ENCODE measurements at regions not wholly inside any gene's neighbourhood (a gene's known extent, or its start where the extent isn't known, plus 50 kb on each side); places are given as distances from the start of the nearest gene placed in this dataset.

DNA sequence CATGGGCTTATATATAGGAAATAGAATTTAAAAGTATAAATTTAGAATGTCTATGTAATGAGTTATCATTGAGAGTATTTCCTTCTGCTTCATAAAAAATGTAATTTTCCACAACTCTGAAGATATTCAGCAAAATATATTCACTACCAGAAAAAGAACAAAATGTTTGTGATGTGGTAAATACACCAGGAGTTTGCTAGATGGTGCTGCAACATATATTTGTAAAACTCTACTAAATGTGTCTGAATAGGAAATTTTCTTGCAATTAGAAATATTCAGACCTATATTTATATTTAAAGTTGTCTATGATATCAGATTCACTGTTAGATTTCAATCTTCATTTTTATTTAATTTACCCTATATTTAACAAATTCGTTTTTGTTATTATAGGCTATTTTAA, 201.1 kb downstream of the PPP1R3A start:
- Mint-ChIP-seq H3K4me3 (no peak overlapping the region), H3K4me1 (no peaks in the 10 kb centered on the region), H3K27me3 (no peaks in the 10 kb centered on the region), H3K27ac (no peak overlapping the region), H3K9me3 (peaks cover 0 to 1% (median 0%) of the 10 kb centered on the region in 7 donors), H3K36me3 (no peaks in the 10 kb centered on the region)
- no peak for DNase-seq
- no peak for ATAC-seq (ENCODE audit: low read depth in 2 of 2)

DNA sequence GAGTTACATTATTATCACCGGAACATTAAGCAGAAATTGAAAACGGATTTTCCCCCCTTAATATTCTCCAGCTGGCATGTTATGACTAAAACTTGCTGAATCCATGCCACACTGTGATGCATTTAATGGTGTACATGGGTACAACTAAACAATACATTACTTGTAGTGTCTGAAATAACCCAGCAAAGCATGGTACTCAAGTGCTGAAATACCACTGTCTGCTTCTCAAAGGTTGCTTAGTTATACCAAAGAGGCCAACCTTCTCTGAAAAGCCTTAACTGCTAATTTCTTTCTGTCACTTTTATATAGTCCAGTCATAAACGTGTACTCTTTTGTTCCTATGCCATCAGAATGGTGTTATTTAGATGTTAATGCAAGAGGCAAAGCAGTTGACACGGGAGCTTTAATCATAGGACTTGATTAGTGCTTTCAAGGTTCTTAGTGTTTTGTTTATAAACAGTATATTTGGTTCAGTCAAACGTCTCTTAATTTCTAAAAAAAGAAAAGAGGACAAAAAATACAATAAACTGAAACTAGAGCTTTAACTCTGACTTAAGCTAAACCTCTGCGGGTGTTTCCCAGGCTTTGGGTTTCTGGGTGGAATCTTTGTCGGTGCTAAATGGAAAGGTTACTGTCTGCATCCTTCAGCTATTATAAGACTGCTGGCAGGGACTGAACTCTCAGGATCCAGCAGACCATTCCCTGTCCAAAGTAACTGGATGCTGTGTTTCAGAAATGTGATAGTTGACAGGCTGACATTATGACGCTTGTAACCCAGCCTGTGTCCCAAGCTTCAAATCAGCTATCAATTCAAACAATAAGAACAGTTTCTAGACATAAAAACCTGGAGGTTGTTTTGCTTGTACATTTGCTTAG, 202.6 kb downstream of the PPP1R3A start:
- ATAC-seq (ENCODE audit: low read depth in 2 of 2) (no peak), DNase-seq (no peak)
- Mint-ChIP-seq H3K4me3 (no peak overlapping the region), H3K4me1 (no peaks in the 10 kb centered on the region), H3K27me3 (no peaks in the 10 kb centered on the region), H3K27ac (no peak overlapping the region), H3K36me3 (no peaks in the 10 kb centered on the region), H3K9me3 (peaks cover 0 to 14% (median 3%) of the 10 kb centered on the region in 7 donors)

DNA sequence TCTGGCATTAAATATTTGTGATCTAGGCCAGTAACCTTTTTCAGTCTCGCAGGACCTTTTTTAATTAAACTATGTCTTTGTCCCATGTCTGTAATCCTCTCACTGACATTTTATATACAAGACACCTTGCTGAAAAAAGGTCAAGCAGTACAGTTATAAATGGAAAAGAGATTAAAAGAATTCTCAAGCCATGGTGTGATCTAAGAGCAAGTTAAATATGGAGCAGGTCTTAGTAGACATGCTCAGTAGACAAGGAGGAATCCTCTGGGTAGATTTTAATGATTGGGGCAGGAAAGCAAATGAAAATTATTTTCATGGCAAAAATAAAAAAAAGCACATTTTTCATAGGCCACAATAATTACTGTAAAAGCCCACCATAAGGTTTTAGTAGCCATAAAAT, 203.5 kb downstream of the PPP1R3A start:
- no peak overlapping the region for H3K4me3 Mint-ChIP-seq
- H3K36me3 Mint-ChIP-seq = no peaks in the 10 kb centered on the region
- H3K4me1 Mint-ChIP-seq = no peaks in the 10 kb centered on the region
- no peak for ATAC-seq (ENCODE audit: low read depth in 2 of 2)
- H3K9me3 Mint-ChIP-seq = peaks cover 0 to 14% (median 2%) of the 10 kb centered on the region in 7 donors
- H3K27me3 Mint-ChIP-seq = peaks cover 0 to 2% (median 0%) of the 10 kb centered on the region in 3 donors
- H3K27ac Mint-ChIP-seq = no peak overlapping the region
- DNase-seq = no peak

DNA sequence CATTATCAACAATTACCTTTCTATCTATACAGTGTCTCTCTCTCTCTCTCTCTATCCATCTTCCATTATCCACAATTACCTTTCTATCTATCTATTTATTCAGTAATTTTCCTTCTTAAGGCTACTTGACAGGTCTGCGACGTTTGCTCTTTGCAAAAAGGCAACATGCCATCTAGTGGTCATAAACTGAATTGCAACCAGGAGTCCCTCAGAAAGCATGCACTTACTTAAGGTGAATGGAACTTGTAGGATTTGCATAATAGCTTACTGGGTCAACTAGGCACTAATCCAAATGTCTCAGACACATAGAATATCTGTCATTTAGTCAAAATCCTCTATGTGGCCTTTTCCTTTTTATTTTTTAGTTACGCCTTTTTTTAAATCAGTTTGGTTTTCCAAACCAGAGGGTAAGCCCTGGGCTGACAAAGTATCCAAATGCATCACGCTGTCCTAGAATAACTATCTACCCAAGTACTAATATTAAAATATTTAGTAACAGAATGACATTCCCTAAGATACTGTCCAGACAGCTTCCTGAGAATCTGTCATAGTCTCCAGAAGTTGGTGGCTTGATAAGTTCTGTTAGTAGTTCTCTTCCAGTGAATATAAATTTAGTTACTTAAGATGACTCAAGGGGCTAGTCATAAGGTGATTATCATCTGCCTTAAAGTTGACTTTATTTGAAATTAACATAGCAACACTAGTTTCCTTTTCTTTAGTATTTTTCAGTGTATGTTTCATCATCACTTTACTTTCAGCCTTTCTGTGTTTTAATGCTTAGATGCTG, 208.3 kb downstream of the PPP1R3A start:
- peaks cover 0 to 14% (median 2%) of the 10 kb centered on the region in 7 donors for H3K9me3 Mint-ChIP-seq
- no peaks in the 10 kb centered on the region for H3K36me3 Mint-ChIP-seq
- no peak overlapping the region for H3K27ac Mint-ChIP-seq
- H3K27me3 Mint-ChIP-seq = peaks cover 0 to 14% (median 0%) of the 10 kb centered on the region in 3 donors
- H3K4me3 Mint-ChIP-seq = no peak overlapping the region
- H3K4me1 Mint-ChIP-seq = no peaks in the 10 kb centered on the region
- peak; percentile 47 for DNase-seq
- ATAC-seq (ENCODE audit: low read depth in 2 of 2) = peak; percentile 69 to 70

DNA sequence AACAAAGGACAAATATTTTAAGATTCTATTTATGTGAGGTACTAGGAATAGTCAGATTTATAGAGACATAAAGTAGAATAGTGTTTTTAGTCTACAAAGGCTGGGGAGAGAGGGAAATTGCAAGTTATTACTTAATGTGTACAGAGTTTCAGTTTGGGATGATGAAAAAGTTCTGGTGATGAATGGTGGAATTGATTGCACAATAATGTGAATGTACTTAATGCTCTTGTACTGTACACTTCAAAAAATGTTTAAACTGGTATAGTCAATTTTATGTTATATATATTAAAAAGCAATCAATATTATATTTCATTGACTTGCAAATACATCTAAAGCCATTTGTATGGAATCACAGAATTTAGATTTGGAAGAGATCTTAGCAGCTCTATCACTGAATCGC, 213.4 kb downstream of the PPP1R3A start:
- H3K4me3 Mint-ChIP-seq = no peak overlapping the region
- ATAC-seq (ENCODE audit: low read depth in 2 of 2) = no peak
- H3K27me3 Mint-ChIP-seq = peaks cover 0 to 14% (median 0%) of the 10 kb centered on the region in 3 donors
- H3K27ac Mint-ChIP-seq = no peak overlapping the region
- H3K4me1 Mint-ChIP-seq = no peaks in the 10 kb centered on the region
- DNase-seq = no peak
- no peaks in the 10 kb centered on the region for H3K36me3 Mint-ChIP-seq
- H3K9me3 Mint-ChIP-seq = peaks cover 0 to 4% (median 0%) of the 10 kb centered on the region in 7 donors

DNA sequence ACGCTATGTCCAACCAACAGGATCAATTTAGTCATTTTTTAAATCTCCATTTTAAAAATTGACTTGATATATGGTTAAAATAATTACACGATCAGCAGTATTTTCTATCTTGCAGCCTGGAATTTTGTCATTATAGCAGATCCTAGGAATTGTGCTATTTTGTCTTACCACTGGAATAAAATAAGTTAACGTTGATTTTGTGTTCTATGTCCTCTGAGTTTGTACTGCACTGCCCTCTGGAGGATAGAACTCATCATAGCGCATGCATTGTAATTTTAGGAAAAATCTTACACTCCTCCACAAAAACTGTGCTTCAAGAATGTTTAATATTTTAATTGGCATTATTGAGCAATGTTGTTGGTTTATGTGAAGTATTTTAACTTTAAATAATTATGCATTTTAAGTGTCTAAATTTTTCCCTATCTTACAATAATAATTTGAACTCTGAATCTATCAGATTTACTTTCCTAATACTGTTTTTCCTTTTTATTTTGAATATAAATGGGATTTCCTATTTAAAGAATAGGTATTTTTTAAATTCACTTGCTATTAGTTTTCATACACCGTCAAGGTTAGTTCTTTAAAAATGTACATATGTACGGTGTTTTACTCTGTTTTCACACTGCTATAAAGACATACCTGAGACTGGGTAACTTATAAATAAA, 220.1 kb downstream of the PPP1R3A start:
- Mint-ChIP-seq H3K36me3 (no peaks in the 10 kb centered on the region), H3K4me1 (no peaks in the 10 kb centered on the region), H3K27me3 (no peaks in the 10 kb centered on the region), H3K9me3 (peaks cover 0 to 3% (median 0%) of the 10 kb centered on the region in 7 donors), H3K4me3 (no peak overlapping the region), H3K27ac (no peak overlapping the region)
- ATAC-seq (ENCODE audit: low read depth in 2 of 2) (no peak), DNase-seq (no peak)

DNA sequence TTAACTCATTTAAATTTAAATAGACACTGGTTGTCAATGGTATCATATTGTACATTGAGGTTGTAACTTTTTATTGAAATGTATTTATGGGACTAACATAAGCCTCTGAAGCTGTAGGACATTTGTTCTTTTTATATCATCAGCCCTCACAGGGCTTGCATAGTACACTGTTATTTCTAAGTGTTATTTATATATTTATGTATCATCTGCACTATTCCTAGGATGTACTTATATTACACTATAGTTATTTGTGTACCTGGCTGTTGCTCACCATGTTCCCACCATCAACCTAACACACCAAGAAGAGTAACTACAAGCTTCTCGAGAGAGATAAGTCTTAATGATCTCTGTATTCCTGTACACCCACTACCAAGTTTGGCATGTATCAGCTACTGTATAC, 224.7 kb downstream of the PPP1R3A start:
- no peaks in the 10 kb centered on the region for H3K4me1 Mint-ChIP-seq
- no peaks in the 10 kb centered on the region for H3K36me3 Mint-ChIP-seq
- H3K9me3 Mint-ChIP-seq = peaks cover 0 to 3% (median 0%) of the 10 kb centered on the region in 7 donors
- H3K4me3 Mint-ChIP-seq = no peak overlapping the region
- DNase-seq (no peak), ATAC-seq (ENCODE audit: low read depth in 2 of 2) (no peak)
- H3K27me3 Mint-ChIP-seq = peaks cover 0 to 4% (median 0%) of the 10 kb centered on the region in 3 donors
- H3K27ac Mint-ChIP-seq = no peak overlapping the region

DNA sequence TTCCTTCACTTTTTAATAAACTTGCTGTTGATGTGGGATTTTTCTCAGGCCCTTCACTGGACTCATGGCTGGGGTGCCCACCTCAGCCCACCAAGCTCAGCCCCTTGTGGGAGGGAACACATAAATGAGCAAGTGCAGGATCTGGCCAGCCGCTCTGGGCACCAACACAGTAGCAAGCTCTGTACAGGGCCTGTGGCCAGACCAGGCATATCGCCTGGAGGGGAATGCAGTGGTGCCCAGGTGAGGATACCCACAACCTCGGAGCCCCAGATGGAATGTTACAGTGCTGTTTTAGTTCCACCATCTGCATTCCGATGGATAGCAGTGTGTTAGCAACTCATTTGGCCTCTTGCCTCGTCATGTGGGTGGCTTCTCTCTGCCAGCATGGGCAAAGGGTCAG, 234.6 kb downstream of the PPP1R3A start:
- no peak overlapping the region for H3K27ac Mint-ChIP-seq

DNA sequence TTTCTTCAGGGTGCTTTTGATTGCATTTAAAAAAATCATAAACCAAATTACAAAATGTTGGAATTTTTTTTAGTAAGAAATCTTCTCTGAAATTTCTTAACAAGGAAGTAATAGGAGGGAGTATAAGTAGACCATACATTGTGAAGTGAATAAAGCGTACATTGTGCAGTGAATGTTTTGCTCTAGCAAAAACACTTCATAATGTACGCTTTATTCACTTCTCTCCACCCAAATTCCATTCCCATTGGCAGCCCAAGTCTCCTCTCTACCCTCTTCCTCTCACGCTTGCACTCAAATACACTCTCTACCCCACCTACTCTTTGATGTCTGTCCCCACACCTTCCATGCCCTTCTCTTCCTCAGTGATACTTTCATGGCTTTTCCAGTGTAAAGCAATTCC, 241.0 kb downstream of the PPP1R3A start:
- H3K4me1 Mint-ChIP-seq = no peaks in the 10 kb centered on the region
- H3K27me3 Mint-ChIP-seq = no peaks in the 10 kb centered on the region
- no peak overlapping the region for H3K27ac Mint-ChIP-seq
- no peaks in the 10 kb centered on the region for H3K36me3 Mint-ChIP-seq
- ATAC-seq (ENCODE audit: low read depth in 2 of 2) = no peak
- no peak overlapping the region for H3K4me3 Mint-ChIP-seq
- no peak for DNase-seq
- H3K9me3 Mint-ChIP-seq = peaks cover 0 to 4% (median 0%) of the 10 kb centered on the region in 7 donors

More for the DNA sequence above, 234.6 kb downstream of the PPP1R3A start:
- ATAC-seq (ENCODE audit: low read depth in 2 of 2) (no peak), DNase-seq (no peak)
- Mint-ChIP-seq H3K27me3 (no peaks in the 10 kb centered on the region), H3K4me3 (no peak overlapping the region), H3K4me1 (no peaks in the 10 kb centered on the region), H3K9me3 (peaks cover 0 to 5% (median 4%) of the 10 kb centered on the region in 7 donors), H3K36me3 (no peaks in the 10 kb centered on the region)

DNA sequence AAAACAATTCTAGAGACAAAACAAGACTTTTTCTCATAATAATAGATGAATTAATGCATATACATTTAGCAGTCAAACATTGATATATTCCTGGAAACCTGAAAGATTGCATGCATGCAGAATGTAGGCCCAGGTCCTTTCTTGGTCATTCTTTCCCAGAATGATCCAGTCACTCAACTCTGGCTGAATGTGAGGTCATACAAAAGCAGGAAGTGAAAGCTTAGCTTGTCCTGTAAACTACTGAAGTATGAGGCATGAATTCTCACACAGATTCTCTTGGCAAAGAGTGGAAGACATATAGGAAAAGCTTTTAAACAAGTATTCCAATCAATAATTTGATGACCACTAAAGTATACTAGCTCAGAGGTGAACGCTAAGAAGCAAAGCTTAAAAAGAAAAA, 253.9 kb downstream of the PPP1R3A start:
- Mint-ChIP-seq H3K4me3 (no peak overlapping the region), H3K4me1 (no peaks in the 10 kb centered on the region), H3K27ac (no peak overlapping the region), H3K36me3 (peaks cover 0 to under 1% of the 10 kb centered on the region in 2 donors), H3K9me3 (peaks cover 0 to 11% (median 6%) of the 10 kb centered on the region in 7 donors), H3K27me3 (no peaks in the 10 kb centered on the region)
- no peak for ATAC-seq (ENCODE audit: low read depth in 2 of 2)
- no peak for DNase-seq

DNA sequence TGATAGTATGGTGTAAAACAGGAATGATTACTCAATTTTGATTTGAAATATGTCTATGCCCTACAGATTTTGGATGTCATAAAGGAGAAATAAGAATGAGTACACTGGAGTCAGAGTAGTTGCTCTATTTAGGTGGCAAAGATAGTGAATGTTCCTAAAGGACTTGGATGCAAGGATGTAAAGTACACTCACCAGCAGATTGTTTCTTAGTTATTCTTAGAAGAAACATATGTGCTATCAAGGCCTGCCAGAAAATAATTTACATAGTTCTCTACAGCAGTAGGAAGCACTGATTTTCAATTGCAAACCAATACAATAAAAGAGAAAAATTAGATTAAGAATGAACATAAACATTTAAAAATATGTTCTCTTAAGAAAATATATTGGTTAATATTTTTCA, 259.4 kb downstream of the PPP1R3A start:
- peaks cover 0 to 3% (median 0%) of the 10 kb centered on the region in 7 donors for H3K9me3 Mint-ChIP-seq
- H3K4me1 Mint-ChIP-seq = no peaks in the 10 kb centered on the region
- H3K4me3 Mint-ChIP-seq = no peak overlapping the region
- H3K27me3 Mint-ChIP-seq = no peaks in the 10 kb centered on the region
- no peak for DNase-seq
- no peak for ATAC-seq (ENCODE audit: low read depth in 2 of 2)
- H3K36me3 Mint-ChIP-seq = no peaks in the 10 kb centered on the region
- H3K27ac Mint-ChIP-seq = no peak overlapping the region

DNA sequence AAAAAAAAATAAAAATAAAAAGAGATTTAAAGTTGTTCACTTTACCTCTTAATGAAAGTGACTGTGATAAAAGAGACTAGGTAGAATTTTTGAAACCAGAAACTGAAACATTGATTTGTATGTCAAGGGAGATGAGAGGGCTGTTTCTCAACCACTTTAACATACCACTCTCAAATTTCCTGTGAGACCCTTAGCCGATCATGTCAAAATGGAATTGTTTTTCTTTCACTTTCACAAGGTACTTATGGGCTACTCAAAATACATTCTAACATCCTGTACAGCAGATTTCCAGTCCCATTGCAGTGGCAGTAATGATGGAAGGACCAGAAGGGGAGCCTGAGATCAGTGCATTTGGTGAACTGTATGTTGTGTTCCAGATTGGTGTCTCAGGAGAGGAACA, 261.2 kb downstream of the PPP1R3A start:
- Mint-ChIP-seq H3K27ac (no peak overlapping the region), H3K4me1 (no peaks in the 10 kb centered on the region), H3K36me3 (no peaks in the 10 kb centered on the region), H3K4me3 (no peak overlapping the region), H3K27me3 (no peaks in the 10 kb centered on the region), H3K9me3 (peaks cover 0 to 5% (median 0%) of the 10 kb centered on the region in 7 donors)
- DNase-seq (no peak), ATAC-seq (ENCODE audit: low read depth in 2 of 2) (no peak)

DNA sequence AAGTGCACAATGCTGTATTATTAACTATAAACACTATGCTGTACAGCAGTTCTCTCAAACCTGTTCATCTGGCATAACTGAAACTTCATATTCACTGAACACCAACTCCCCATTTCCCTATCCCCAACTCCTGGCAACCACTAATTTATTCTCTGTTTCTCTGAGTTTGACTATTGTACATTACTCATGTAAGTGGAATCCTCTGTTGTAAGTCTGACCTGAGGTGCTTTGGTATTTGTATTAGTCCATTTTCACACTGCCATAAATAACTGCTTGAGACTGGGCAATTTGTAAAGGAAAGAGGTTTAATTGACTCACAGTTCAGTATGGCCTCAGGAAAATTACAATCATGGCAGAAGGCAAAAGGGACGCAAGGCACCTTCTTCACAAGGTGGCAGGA, 266.3 kb downstream of the PPP1R3A start:
- H3K4me3 Mint-ChIP-seq = no peak overlapping the region
- ATAC-seq (ENCODE audit: low read depth in 2 of 2) = no peak

More for the DNA sequence above, 266.3 kb downstream of the PPP1R3A start:
- no peak for DNase-seq
- Mint-ChIP-seq H3K4me1 (no peaks in the 10 kb centered on the region), H3K27me3 (no peaks in the 10 kb centered on the region), H3K27ac (no peak overlapping the region), H3K36me3 (no peaks in the 10 kb centered on the region), H3K9me3 (peaks cover 0 to 5% (median 0%) of the 10 kb centered on the region in 7 donors)

Measured in naive B cell (primary cell).